BLaER1 (cell line): ENCODE measurements at regions not wholly inside any gene's neighbourhood (a gene's known extent, or its start where the extent isn't known, plus 50 kb on each side); places are given as distances from the start of the nearest gene placed in this dataset.

ENCODE experiments used
- H3K27ac ChIP-seq: shearing (Covaris generic); formaldehyde crosslinking; 2 replicates; pipeline ENCODE4 v1.8.1; 2022
- H3K27me3 ChIP-seq: shearing (Covaris generic); formaldehyde crosslinking; 2 replicates; pipeline ENCODE4 v1.8.1; 2022
- H3K36me3 ChIP-seq: shearing (Covaris generic); formaldehyde crosslinking; 2 replicates; pipeline ENCODE4 v1.8.1; 2022
- H3K4me1 ChIP-seq: shearing (Covaris generic); formaldehyde crosslinking; 2 replicates; pipeline ENCODE4 v1.8.1; 2022
- H3K4me2 ChIP-seq: shearing (Covaris generic); formaldehyde crosslinking; 2 replicates; pipeline ENCODE4 v1.8.1; 2022
- H3K4me3 ChIP-seq: shearing (Covaris generic); formaldehyde crosslinking; 2 replicates; pipeline ENCODE4 v1.8.1; 2022
- H3K9ac ChIP-seq: shearing (Covaris generic); formaldehyde crosslinking; 2 replicates; pipeline ENCODE4 v1.8.1; 2022
- H3K9me3 ChIP-seq: shearing (Covaris generic); formaldehyde crosslinking; 2 replicates; pipeline ENCODE4 v1.8.1; 2022
- H4K20me1 ChIP-seq: shearing (Covaris generic); formaldehyde crosslinking; 2 replicates; pipeline ENCODE4 v1.8.1; 2022
- Cebpa-rat ChIP-seq: shearing (Covaris generic); IDR thresholded peaks from 2 replicates; pipeline ENCODE4 v1.8.1; 2022

DNA sequence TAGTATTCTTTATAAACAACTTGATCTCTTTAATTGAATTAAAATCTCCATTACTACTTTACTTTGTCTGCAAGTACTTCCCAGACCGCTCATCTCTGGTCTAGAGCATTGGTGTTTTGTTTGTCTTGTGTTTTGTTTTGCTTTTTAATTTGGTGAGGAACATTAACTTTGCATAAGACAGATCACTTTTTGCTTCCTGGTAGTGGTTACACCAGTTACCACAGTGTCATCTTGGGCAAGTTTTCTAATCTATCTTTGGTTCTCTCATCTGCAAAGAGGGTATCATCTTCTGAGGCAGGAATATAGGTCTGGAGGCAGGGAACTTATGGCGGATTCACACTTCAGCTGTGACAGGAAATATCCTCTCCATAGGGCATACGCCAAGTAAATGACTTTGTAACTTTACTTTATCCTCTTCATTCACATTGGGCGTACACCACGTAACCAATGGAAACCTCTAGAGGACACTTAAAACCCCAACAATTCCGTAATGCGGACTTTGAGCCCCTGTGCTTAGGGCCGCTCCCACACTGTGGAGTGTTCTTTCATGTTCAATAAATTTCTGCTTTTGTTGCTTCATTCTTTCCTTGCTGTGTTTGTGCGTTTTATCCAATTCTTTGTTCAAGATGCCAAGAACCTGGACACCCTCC, 83.2 kb upstream of the JAZF1 start:
- Histone ChIP-seq H3K4me2 (no peak overlapping the region), H4K20me1 (no peaks in the 10 kb centered on the region), H3K36me3 (no peaks in the 10 kb centered on the region), H3K27me3 (no peaks in the 10 kb centered on the region), H3K4me1 (no peaks in the 10 kb centered on the region), H3K4me3 (no peak overlapping the region), H3K9ac (no peak overlapping the region), H3K27ac (no peak overlapping the region), H3K9me3 (no peaks in the 10 kb centered on the region)
- no peak for TF ChIP-seq Cebpa-rat

DNA sequence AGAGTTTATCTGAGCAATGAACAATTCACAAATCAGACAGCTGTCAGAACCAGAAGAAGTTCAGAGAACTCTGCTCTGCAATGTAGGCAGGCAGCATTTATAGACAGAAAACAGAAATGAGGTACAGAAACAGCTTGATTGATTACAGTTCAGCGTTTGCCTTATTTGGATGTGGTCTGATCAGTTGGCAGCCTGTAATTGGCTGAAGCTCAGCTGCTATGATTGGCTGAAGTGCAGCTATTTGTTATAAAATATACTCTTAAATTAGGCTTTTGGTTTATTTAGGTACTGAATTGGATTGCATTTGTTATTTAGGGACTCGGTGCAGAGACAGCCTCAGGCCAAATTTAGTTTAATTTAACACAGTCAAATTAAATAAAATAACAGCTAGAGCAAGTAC, 85.8 kb upstream of the JAZF1 start:
- Histone ChIP-seq H3K4me2 (no peak overlapping the region), H3K27ac (no peak overlapping the region), H3K9ac (no peak overlapping the region), H3K27me3 (no peaks in the 10 kb centered on the region), H4K20me1 (no peaks in the 10 kb centered on the region), H3K9me3 (no peaks in the 10 kb centered on the region), H3K4me1 (no peaks in the 10 kb centered on the region), H3K4me3 (no peak overlapping the region), H3K36me3 (no peaks in the 10 kb centered on the region)
- TF ChIP-seq Cebpa-rat: no peak

DNA sequence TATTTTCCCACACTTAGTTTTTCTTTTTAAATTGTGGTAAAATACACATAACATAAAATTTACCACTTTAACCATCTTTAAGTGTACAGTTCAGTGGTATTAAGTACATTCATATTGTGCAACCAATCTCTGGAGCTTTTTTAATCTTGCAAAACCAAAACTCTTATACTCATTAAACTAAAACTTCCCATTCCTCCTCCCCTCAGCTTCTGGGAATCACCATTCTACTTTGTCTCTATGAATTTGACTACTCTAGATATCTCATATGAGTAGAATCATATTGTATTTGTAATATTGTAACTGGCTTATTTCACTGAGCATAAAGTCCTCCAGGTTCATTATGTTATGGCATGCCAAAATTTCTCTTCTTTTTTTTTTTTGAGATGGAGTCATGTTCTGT, 86.4 kb upstream of the JAZF1 start:
- Histone ChIP-seq H3K4me3 (no peak overlapping the region), H3K36me3 (no peaks in the 10 kb centered on the region), H3K9ac (no peak overlapping the region), H3K4me2 (no peak overlapping the region), H3K4me1 (no peaks in the 10 kb centered on the region), H3K27me3 (no peaks in the 10 kb centered on the region), H3K9me3 (no peaks in the 10 kb centered on the region), H4K20me1 (no peaks in the 10 kb centered on the region), H3K27ac (no peak overlapping the region)
- TF ChIP-seq Cebpa-rat: no peak

DNA sequence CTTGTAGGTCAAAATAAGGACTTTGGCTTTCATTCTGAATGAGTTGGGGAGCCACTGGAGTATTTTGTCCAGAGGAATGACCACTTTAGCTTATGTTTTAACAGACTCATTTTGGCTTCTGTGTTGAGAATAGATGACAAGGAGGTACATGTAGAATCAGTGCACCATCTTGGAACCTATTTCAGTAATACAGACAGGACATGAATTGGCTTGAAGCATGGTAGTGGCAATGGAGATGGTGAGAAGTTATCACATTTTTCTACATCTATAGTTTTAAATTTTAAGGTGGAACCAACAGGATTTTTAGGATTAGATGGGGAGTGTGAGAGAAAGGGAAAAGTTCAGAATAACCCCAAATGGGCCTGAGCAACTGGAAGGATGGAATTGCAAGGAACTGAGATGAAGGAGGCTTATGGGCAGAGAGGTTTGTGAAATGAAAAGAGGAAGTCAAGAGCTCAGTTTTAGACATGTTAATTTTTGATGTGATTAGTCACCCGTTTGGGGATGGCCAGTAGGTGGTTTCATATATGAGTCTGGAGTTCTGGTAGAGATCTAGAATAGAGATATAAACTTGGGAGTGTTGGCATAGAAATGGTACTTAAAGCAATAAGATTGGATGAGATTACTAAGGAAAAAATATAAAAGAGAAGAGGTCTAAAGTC, 89.2 kb upstream of the JAZF1 start:
- Histone ChIP-seq H3K27ac (no peak overlapping the region), H3K27me3 (no peaks in the 10 kb centered on the region), H3K9ac (no peak overlapping the region), H3K4me1 (peaks cover 6% of the 10 kb centered on the region; the same call in 1 of the 2 replicates), H3K4me2 (no peak overlapping the region), H3K36me3 (no peaks in the 10 kb centered on the region), H4K20me1 (no peaks in the 10 kb centered on the region), H3K4me3 (no peak overlapping the region), H3K9me3 (peaks cover 8% of the 10 kb centered on the region)
- TF ChIP-seq Cebpa-rat: no peak

DNA sequence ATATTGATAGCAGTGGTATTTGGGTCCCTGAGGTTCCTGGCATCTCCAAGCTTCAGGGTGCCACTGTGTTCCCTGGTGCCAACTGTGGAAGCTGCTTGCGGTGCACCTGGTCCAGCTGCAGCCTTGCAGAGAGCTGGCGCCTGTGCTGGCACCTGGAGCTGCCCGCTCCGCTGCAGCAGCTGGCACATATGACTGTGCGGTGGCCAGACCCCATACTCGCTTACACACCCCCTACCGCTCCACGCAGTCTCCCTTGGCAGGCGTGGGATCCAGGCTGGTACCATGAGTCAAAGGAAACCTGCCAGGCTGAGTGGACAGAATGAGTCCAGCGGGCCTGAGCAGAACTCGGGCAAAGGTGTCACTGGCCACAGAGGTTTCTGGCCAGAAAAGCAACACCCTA, 89.9 kb upstream of the JAZF1 start:
- TF ChIP-seq Cebpa-rat: no peak
- Histone ChIP-seq H3K4me3 (no peak overlapping the region), H3K4me1 (peaks cover 6% of the 10 kb centered on the region; the same call in 1 of the 2 replicates), H3K27me3 (no peaks in the 10 kb centered on the region), H3K4me2 (no peak overlapping the region), H3K27ac (no peak overlapping the region), H3K9ac (no peak overlapping the region), H3K36me3 (no peaks in the 10 kb centered on the region), H4K20me1 (no peaks in the 10 kb centered on the region), H3K9me3 (peaks cover 8% of the 10 kb centered on the region)

DNA sequence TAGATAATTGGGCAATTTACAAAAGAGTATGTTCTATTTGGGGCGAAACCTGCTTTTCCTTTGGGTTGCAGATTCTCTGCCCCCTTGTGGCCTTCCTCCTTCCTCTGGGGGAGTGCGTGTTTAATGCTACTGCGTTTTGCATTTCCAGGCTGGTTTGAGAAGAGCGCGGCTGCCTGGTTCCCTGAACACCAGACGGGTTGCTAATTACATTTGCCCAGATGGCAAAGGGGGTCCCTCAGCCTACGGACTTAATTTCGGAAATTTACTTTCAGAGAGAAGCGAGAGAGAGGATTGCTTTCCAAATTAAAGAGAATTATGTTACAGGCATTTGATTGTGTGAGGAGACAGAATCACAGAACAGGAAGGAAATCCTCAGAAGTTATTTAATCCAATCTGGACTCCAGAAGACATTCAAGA, 91.9 kb upstream of the JAZF1 start:
- Histone ChIP-seq H3K4me1 (peaks cover 6% of the 10 kb centered on the region; the same call in 1 of the 2 replicates), H3K4me3 (no peak overlapping the region)

DNA sequence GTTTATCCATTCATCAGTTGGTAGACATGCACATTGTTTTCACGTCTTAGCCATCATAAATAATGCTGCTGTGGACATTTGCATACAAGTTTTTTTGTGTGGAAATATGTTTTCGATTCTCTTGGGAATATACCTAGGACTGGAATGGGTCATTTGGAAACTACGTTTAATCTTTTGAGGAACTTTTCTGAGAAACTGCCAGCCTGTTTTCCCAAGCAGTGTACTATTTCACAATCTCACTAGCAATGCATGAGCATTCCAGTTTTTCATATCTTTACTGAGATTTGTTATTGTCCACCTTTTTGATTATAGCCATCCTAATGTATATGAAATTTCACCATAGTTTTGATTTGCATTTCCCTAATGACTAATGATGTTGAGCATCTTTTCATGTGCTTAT, 95.7 kb upstream of the JAZF1 start:
- Histone ChIP-seq H4K20me1 (no peaks in the 10 kb centered on the region), H3K36me3 (no peaks in the 10 kb centered on the region), H3K27ac (no peak overlapping the region), H3K9me3 (peaks cover 8% of the 10 kb centered on the region), H3K9ac (no peak overlapping the region), H3K4me1 (peaks cover 6% of the 10 kb centered on the region; the same call in 1 of the 2 replicates), H3K27me3 (no peaks in the 10 kb centered on the region), H3K4me2 (no peak overlapping the region), H3K4me3 (no peak overlapping the region)
- no peak for TF ChIP-seq Cebpa-rat

More for the DNA sequence above, 91.9 kb upstream of the JAZF1 start:
- no peak for TF ChIP-seq Cebpa-rat
- no peak overlapping the region for H3K27ac ChIP-seq
- no peaks in the 10 kb centered on the region for H3K36me3 ChIP-seq
- H3K4me2 ChIP-seq: peak overlapping the region; percentile 47
- no peak overlapping the region for H3K9ac ChIP-seq
- H3K27me3 ChIP-seq: no peaks in the 10 kb centered on the region
- H3K9me3 ChIP-seq: peaks cover 8% of the 10 kb centered on the region
- no peaks in the 10 kb centered on the region for H4K20me1 ChIP-seq

DNA sequence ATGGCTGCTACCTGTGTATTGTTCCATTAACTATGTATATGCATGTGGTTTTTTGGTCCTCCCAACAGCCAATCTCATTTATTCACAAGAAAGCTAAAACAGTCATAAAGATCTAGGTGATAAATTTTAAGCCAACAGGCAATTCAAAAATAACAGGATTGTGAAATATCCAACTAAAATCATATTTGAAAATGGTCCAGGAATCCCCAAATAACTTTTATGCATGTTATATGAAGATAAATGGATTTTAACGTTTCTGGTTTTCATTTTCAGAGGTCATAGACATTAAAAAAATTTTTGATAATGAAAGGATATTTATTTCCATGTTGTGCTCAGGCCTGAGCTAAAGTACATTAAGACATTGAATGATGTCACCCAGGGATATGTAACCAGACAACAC, 96.8 kb upstream of the JAZF1 start:
- Histone ChIP-seq H3K9ac (no peak overlapping the region), H3K4me1 (peaks cover 3% of the 10 kb centered on the region; the same call in 1 of the 2 replicates), H3K36me3 (no peaks in the 10 kb centered on the region), H3K9me3 (peaks cover 8% of the 10 kb centered on the region), H3K27ac (no peak overlapping the region), H4K20me1 (no peaks in the 10 kb centered on the region), H3K4me2 (no peak overlapping the region), H3K27me3 (no peaks in the 10 kb centered on the region), H3K4me3 (no peak overlapping the region)
- no peak for TF ChIP-seq Cebpa-rat

DNA sequence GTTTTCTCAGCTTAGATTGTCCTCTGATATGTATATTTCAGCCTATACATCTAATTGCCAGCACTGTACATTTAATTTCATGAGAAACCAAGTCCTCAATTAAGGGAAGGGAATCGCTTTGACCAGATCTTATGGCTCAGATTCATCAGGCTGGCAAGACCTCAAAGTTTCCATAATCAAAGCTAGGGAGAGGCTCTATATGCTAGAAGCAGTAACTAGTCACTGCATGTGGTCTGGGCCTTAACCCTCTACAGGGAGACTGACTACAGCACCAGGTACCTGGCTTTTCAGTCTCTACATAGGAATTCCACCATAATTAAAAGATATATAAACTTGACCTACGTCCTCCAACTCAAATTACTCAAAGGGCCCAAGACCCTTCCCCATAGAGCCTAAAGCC, 97.4 kb upstream of the JAZF1 start:
- no peak overlapping the region for H3K4me2 ChIP-seq
- no peaks in the 10 kb centered on the region for H4K20me1 ChIP-seq
- TF ChIP-seq Cebpa-rat: no peak
- no peaks in the 10 kb centered on the region for H3K4me1 ChIP-seq
- no peaks in the 10 kb centered on the region for H3K36me3 ChIP-seq
- H3K9me3 ChIP-seq: peaks cover 8% of the 10 kb centered on the region
- no peak overlapping the region for H3K27ac ChIP-seq
- H3K9ac ChIP-seq: no peak overlapping the region
- no peaks in the 10 kb centered on the region for H3K27me3 ChIP-seq
- no peak overlapping the region for H3K4me3 ChIP-seq

DNA sequence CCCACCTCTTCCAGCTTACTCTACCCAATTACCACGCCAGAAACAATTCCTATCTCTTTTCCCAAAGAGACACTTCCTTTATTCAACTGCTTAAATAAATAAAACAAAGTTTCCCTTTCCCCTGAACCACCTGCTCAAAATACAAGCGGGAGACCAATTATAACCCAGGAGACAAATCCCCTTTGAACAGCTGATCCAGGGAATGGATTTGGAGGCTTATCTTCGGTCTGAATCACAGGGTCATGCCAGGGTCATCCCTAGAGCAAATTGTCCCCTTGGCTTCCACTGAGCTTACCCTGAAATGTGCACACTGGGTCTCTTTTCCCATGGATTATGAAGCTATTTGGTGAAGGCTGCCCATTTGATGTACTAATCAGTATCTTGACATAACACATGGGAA, 99.9 kb upstream of the JAZF1 start:
- Histone ChIP-seq H3K27me3 (no peaks in the 10 kb centered on the region), H3K27ac (no peak overlapping the region), H3K9ac (no peak overlapping the region), H4K20me1 (no peaks in the 10 kb centered on the region), H3K9me3 (no peaks in the 10 kb centered on the region), H3K36me3 (no peaks in the 10 kb centered on the region), H3K4me1 (no peaks in the 10 kb centered on the region), H3K4me3 (no peak overlapping the region), H3K4me2 (no peak overlapping the region)
- TF ChIP-seq Cebpa-rat: no peak
